ENCODE measurements at regions not wholly inside any gene's neighbourhood (a gene's known extent, or its start where the extent isn't known, plus 50 kb on each side); places are given as distances from the start of the nearest gene placed in this dataset.

DNA sequence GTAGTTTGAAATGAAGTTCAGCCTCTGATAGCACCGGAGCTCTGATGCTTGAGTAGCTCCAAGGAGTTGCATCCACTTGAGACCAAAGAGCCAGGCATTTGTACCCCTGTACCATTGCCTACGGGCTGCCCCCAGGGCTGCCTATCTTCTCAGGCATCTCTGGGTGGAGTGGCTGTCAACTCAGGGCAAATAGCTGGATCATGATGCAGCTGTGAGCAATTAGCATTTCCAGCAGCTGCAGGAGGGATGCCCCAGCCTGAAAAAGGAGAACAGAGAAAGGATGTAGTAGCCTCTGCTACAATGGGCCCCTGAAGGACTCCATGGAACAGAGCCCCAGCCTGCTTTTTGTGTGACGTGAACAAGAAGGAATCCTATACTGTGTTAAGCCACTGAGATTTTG is 492.6 kb downstream of the BCOR start:
- ChIA-PET CTCF (interaction anchor here (0.6 to 0.8 kb wide), 2 partner anchors 8 to 130 kb away, joined by 3 to 5 read pairs; no protein-coding TSS in a partner anchor), POLR2A (interaction anchor here (0.6 kb wide), 1 partner anchor 404 kb away, joined by 7 read pairs; no protein-coding TSS in a partner anchor)
- Histone ChIP-seq H3K9me3 (ENCODE audit: control insufficient read depth, insufficient read depth, low read depth, low read length) (no peaks in the 10 kb centered on the region), H3K4me1 (ENCODE audit: control insufficient read depth, insufficient read depth, low read length) (no peaks in the 10 kb centered on the region), H3K36me3 (ENCODE audit: control insufficient read depth in 2 of 2, insufficient read depth in 1 of 2, low read length in 2 of 2) (no peaks in the 10 kb centered on the region), H3K4me3 (ENCODE audit: low read depth, low read length) (no peak overlapping the region), H3K27ac (ENCODE audit: extremely low read depth, low read depth, low read length) (no peak overlapping the region)
- TF ChIP-seq ZIC2 (tag by site-specific recombination; IDR thresholded peaks at IDR 0.05) (no peak), ZNF324 (tag by site-specific recombination; IDR thresholded peaks at IDR 0.05) (no peak), ZNF677 (tag by site-specific recombination; IDR thresholded peaks at IDR 0.05) (no peak), ZNF426 (tag by site-specific recombination; IDR thresholded peaks at IDR 0.05) (no peak), MEIS1 (CRISPR knock-in tag; IDR thresholded peaks at IDR 0.05; ENCODE audit: borderline replicate concordance) (no peak), ZNF707 (tag by site-specific recombination; IDR thresholded peaks at IDR 0.05) (no peak), ZNF660 (tag by site-specific recombination; IDR thresholded peaks at IDR 0.05) (no peak), SCRT1 (tag by site-specific recombination; IDR thresholded peaks at IDR 0.05; ENCODE audit: borderline replicate concordance) (no peak), ZNF274 (IDR thresholded peaks at IDR 0.05; ENCODE audit: low read length) (no peak), ZNF274 (tag by site-specific recombination; IDR thresholded peaks at IDR 0.05; ENCODE audit: borderline replicate concordance) (no peak), ZNF175 (tag by site-specific recombination; IDR thresholded peaks at IDR 0.05) (no peak), ZFP37 (tag by site-specific recombination; IDR thresholded peaks at IDR 0.05) (no peak), ZBTB8A (tag by site-specific recombination; IDR thresholded peaks at IDR 0.05) (no peak)
- TF ChIP-seq, protein P1, sequence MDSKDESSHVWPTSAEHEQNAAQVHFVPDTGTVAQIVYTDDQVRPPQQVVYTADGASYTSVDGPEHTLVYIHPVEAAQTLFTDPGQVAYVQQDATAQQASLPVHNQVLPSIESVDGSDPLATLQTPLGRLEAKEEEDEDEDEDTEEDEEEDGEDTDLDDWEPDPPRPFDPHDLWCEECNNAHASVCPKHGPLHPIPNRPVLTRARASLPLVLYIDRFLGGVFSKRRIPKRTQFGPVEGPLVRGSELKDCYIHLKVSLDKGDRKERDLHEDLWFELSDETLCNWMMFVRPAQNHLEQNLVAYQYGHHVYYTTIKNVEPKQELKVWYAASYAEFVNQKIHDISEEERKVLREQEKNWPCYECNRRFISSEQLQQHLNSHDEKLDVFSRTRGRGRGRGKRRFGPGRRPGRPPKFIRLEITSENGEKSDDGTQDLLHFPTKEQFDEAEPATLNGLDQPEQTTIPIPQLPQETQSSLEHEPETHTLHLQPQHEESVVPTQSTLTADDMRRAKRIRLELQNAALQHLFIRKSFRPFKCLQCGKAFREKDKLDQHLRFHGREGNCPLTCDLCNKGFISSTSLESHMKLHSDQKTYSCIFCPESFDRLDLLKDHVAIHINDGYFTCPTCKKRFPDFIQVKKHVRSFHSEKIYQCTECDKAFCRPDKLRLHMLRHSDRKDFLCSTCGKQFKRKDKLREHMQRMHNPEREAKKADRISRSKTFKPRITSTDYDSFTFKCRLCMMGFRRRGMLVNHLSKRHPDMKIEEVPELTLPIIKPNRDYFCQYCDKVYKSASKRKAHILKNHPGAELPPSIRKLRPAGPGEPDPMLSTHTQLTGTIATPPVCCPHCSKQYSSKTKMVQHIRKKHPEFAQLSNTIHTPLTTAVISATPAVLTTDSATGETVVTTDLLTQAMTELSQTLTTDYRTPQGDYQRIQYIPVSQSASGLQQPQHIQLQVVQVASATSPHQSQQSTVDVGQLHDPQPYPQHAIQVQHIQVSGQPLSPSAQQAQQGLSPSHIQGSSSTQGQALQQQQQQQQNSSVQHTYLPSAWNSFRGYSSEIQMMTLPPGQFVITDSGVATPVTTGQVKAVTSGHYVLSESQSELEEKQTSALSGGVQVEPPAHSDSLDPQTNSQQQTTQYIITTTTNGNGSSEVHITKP (tag by site-specific recombination; IDR thresholded peaks at IDR 0.05): no peak
- TF ChIP-seq, protein P2, sequence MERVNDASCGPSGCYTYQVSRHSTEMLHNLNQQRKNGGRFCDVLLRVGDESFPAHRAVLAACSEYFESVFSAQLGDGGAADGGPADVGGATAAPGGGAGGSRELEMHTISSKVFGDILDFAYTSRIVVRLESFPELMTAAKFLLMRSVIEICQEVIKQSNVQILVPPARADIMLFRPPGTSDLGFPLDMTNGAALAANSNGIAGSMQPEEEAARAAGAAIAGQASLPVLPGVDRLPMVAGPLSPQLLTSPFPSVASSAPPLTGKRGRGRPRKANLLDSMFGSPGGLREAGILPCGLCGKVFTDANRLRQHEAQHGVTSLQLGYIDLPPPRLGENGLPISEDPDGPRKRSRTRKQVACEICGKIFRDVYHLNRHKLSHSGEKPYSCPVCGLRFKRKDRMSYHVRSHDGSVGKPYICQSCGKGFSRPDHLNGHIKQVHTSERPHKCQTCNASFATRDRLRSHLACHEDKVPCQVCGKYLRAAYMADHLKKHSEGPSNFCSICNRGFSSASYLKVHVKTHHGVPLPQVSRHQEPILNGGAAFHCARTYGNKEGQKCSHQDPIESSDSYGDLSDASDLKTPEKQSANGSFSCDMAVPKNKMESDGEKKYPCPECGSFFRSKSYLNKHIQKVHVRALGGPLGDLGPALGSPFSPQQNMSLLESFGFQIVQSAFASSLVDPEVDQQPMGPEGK (tag by site-specific recombination; IDR thresholded peaks at IDR 0.05): no peak
- TF ChIP-seq, protein P3, sequence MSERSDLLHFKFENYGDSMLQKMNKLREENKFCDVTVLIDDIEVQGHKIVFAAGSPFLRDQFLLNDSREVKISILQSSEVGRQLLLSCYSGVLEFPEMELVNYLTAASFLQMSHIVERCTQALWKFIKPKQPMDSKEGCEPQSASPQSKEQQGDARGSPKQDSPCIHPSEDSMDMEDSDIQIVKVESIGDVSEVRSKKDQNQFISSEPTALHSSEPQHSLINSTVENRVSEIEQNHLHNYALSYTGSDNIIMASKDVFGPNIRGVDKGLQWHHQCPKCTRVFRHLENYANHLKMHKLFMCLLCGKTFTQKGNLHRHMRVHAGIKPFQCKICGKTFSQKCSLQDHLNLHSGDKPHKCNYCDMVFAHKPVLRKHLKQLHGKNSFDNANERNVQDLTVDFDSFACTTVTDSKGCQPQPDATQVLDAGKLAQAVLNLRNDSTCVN (tag by site-specific recombination; optimal IDR thresholded peaks at IDR 0.05): no peak
- TF ChIP-seq, protein P4, sequence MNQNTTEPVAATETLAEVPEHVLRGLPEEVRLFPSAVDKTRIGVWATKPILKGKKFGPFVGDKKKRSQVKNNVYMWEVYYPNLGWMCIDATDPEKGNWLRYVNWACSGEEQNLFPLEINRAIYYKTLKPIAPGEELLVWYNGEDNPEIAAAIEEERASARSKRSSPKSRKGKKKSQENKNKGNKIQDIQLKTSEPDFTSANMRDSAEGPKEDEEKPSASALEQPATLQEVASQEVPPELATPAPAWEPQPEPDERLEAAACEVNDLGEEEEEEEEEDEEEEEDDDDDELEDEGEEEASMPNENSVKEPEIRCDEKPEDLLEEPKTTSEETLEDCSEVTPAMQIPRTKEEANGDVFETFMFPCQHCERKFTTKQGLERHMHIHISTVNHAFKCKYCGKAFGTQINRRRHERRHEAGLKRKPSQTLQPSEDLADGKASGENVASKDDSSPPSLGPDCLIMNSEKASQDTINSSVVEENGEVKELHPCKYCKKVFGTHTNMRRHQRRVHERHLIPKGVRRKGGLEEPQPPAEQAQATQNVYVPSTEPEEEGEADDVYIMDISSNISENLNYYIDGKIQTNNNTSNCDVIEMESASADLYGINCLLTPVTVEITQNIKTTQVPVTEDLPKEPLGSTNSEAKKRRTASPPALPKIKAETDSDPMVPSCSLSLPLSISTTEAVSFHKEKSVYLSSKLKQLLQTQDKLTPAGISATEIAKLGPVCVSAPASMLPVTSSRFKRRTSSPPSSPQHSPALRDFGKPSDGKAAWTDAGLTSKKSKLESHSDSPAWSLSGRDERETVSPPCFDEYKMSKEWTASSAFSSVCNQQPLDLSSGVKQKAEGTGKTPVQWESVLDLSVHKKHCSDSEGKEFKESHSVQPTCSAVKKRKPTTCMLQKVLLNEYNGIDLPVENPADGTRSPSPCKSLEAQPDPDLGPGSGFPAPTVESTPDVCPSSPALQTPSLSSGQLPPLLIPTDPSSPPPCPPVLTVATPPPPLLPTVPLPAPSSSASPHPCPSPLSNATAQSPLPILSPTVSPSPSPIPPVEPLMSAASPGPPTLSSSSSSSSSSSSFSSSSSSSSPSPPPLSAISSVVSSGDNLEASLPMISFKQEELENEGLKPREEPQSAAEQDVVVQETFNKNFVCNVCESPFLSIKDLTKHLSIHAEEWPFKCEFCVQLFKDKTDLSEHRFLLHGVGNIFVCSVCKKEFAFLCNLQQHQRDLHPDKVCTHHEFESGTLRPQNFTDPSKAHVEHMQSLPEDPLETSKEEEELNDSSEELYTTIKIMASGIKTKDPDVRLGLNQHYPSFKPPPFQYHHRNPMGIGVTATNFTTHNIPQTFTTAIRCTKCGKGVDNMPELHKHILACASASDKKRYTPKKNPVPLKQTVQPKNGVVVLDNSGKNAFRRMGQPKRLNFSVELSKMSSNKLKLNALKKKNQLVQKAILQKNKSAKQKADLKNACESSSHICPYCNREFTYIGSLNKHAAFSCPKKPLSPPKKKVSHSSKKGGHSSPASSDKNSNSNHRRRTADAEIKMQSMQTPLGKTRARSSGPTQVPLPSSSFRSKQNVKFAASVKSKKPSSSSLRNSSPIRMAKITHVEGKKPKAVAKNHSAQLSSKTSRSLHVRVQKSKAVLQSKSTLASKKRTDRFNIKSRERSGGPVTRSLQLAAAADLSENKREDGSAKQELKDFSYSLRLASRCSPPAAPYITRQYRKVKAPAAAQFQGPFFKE (tag by site-specific recombination; IDR thresholded peaks at IDR 0.05; ENCODE audit: borderline replicate concordance): no peak
- TF ChIP-seq, protein P5, sequence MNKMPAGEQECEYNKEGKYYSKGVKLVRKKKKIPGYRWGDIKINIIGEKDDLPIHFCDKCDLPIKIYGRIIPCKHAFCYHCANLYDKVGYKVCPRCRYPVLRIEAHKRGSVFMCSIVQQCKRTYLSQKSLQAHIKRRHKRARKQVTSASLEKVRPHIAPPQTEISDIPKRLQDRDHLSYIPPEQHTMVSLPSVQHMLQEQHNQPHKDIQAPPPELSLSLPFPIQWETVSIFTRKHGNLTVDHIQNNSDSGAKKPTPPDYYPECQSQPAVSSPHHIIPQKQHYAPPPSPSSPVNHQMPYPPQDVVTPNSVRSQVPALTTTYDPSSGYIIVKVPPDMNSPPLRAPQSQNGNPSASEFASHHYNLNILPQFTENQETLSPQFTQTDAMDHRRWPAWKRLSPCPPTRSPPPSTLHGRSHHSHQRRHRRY (tag by site-specific recombination; IDR thresholded peaks at IDR 0.05): no peak

Data from HEK293 (cell line).